Smooth muscle cell (in vitro differentiated cells): ENCODE measurements at regions not wholly inside any gene's neighbourhood (a gene's known extent, or its start where the extent isn't known, plus 50 kb on each side); places are given as distances from the start of the nearest gene placed in this dataset.

ENCODE experiments used
- DNase-seq: peaks from one replicate; lab custom pipeline; 2025; ENCODE audit not compliant: unreplicated experiment; lab: John Stamatoyannopoulos, UW
- H2AFZ ChIP-seq: fragments of 200-600 bp; sonication (generic); 2 replicates; pipeline ENCODE4 v1.6.0; 2016; ENCODE audit warnings: antibody characterized with exemption, low read depth, mild to moderate bottlenecking
- H3F3A ChIP-seq: fragments of 200-600 bp; sonication (generic); 2 replicates; pipeline ENCODE4 v1.6.0; 2017; ENCODE audit warnings: antibody characterized with exemption, low read depth
- H3K27ac ChIP-seq: fragments of 200-600 bp; sonication (generic); 2 replicates; pipeline ENCODE4 v1.5.1; 2016; ENCODE audit warnings: low read depth, mild to moderate bottlenecking
- H3K27me3 ChIP-seq: fragments of 200-600 bp; sonication (generic); 2 replicates; pipeline ENCODE4 v1.6.1; 2016; ENCODE audit warnings: low read depth, mild to moderate bottlenecking
- H3K36me3 ChIP-seq: fragments of 200-600 bp; sonication (generic); 2 replicates; pipeline ENCODE4 v1.5.1; 2016; ENCODE audit warnings: low read depth
- H3K4me1 ChIP-seq: fragments of 200-600 bp; sonication (generic); 2 replicates; pipeline ENCODE4 v1.5.1; 2016; ENCODE audit warnings: low read depth
- H3K4me2 ChIP-seq: fragments of 200-600 bp; sonication (generic); 2 replicates; pipeline ENCODE4 v1.6.0; 2016; ENCODE audit warnings: mild to moderate bottlenecking
- H3K4me3 ChIP-seq: fragments of 200-600 bp; sonication (generic); 2 replicates; pipeline ENCODE4 v1.5.1; 2016; ENCODE audit warnings: mild to moderate bottlenecking
- H3K79me2 ChIP-seq: fragments of 200-600 bp; sonication (generic); 2 replicates; pipeline ENCODE4 v1.6.0; 2016; ENCODE audit warnings: low read depth, mild to moderate bottlenecking
- H3K9ac ChIP-seq: fragments of 200-600 bp; sonication (generic); 2 replicates; pipeline ENCODE4 v1.6.0; 2016; ENCODE audit warnings: low read depth
- H3K9me3 ChIP-seq: fragments of 200-600 bp; sonication (generic); replicated peaks from 2 replicates; pipeline ENCODE4 v1.5.1; 2016; ENCODE audit warnings: low read depth
- H4K20me1 ChIP-seq: fragments of 200-600 bp; sonication (generic); 2 replicates; pipeline ENCODE4 v1.6.0; 2016; ENCODE audit warnings: low read depth
- WGBS: methylation state at CpG from one replicate; pipeline ENCODE4 v1.1.7; 2016; ENCODE audit warnings: low lambda C conversion rate; 5-methylcytosine and 5-hydroxymethylcytosine counted together
- TF ChIP-seq, protein P1 (sequence below): fragments of 200-600 bp; sonication (generic); IDR thresholded peaks from 2 replicates; pipeline ENCODE4 v1.5.1; 2017; ENCODE audit warnings: borderline replicate concordance, mild to moderate bottlenecking, antibody characterized with exemption; ENCODE audit not compliant: insufficient read depth, poor library complexity, severe bottlenecking

DNA sequence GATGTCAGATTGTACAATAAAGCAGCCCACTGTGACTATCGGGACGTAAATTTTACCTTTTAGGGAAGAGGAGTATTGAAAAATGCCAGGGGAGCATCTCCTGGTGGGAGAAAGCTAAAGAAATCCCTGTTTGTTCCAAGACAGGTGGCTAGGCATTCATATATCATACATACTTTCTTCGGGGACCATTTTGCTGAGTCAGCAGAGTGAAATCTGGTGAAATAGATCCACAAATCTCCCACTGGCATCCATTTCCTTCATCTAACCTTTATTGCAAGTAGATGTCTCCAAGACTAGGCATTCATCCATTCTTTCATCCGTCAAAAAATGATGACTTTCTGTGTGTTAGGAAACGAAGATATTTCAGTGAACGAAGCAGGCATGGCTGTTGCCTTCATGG lies 107.1 kb downstream of the BMP4 start:
- WGBS: 97% methylated on average over 6 of the region's 6 CpGs
- H3K27me3 ChIP-seq: no peaks in the 10 kb centered on the region
- no peak overlapping the region for H2AFZ ChIP-seq
- H3K4me3 ChIP-seq: no peak overlapping the region
- H3K9me3 ChIP-seq: no peaks in the 10 kb centered on the region
- no peak overlapping the region for H3K9ac ChIP-seq
- no peak overlapping the region for H3K27ac ChIP-seq
- H3K4me1 ChIP-seq: peaks cover 6% of the 10 kb centered on the region
- no peaks in the 10 kb centered on the region for H4K20me1 ChIP-seq
- TF ChIP-seq, protein P1, sequence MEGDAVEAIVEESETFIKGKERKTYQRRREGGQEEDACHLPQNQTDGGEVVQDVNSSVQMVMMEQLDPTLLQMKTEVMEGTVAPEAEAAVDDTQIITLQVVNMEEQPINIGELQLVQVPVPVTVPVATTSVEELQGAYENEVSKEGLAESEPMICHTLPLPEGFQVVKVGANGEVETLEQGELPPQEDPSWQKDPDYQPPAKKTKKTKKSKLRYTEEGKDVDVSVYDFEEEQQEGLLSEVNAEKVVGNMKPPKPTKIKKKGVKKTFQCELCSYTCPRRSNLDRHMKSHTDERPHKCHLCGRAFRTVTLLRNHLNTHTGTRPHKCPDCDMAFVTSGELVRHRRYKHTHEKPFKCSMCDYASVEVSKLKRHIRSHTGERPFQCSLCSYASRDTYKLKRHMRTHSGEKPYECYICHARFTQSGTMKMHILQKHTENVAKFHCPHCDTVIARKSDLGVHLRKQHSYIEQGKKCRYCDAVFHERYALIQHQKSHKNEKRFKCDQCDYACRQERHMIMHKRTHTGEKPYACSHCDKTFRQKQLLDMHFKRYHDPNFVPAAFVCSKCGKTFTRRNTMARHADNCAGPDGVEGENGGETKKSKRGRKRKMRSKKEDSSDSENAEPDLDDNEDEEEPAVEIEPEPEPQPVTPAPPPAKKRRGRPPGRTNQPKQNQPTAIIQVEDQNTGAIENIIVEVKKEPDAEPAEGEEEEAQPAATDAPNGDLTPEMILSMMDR: no peak
- H3K36me3 ChIP-seq: no peaks in the 10 kb centered on the region
- DNase-seq: no peak
- no peaks in the 10 kb centered on the region for H3K79me2 ChIP-seq
- H3F3A ChIP-seq: no peaks in the 10 kb centered on the region
- H3K4me2 ChIP-seq: no peak overlapping the region

DNA sequence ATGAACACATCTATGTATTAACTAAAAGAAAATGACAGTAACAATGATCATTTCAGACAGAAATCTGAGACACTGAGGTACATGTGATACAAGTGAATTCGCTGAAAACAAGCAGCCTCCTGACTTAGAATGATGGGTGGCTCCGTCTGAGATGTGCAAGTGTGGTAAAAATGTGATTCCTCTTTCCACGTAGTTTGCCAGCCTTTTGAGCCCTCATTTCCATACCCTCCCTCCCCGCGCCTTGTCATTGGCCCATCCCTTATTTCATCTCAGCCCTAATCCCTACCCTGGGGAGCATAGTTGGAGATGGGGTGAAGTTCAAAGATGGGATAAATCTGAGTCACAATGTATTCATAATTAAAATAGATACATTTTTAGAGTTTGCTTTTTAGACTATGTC lies 107.8 kb downstream of the BMP4 start:
- H3K9me3 ChIP-seq: no peaks in the 10 kb centered on the region
- no peak overlapping the region for H3K27ac ChIP-seq
- no peak overlapping the region for H3K4me2 ChIP-seq
- no peak overlapping the region for H3K4me3 ChIP-seq
- H2AFZ ChIP-seq: no peak overlapping the region
- no peaks in the 10 kb centered on the region for H3K79me2 ChIP-seq
- DNase-seq: no peak
- H3F3A ChIP-seq: no peaks in the 10 kb centered on the region
- H4K20me1 ChIP-seq: no peaks in the 10 kb centered on the region
- TF ChIP-seq, protein P1: no peak
- H3K9ac ChIP-seq: no peak overlapping the region
- H3K36me3 ChIP-seq: no peaks in the 10 kb centered on the region
- peaks cover 6% of the 10 kb centered on the region for H3K4me1 ChIP-seq
- no peaks in the 10 kb centered on the region for H3K27me3 ChIP-seq
- WGBS: 94% methylated on average over 5 of the region's 5 CpGs

DNA sequence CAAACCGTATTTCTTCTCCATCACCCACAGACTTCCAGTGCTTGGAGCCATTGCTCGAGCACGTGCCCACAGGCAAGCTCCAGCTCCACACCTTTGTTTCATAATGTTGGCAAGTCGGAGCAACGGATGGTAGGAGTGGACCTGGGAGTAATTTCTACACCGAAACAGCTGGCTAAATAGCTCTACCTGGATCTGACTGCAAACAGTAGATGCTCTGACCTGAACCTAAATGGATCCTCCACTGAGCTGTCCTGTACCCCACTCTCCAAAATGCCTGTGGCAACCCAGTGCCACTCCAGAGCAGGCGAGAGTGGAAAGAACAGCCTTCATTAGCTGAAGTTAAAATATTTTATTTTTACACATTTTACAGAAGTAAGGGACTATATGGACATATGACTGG lies 108.7 kb downstream of the BMP4 start:
- H3K4me1 ChIP-seq: peaks cover 6% of the 10 kb centered on the region

DNA sequence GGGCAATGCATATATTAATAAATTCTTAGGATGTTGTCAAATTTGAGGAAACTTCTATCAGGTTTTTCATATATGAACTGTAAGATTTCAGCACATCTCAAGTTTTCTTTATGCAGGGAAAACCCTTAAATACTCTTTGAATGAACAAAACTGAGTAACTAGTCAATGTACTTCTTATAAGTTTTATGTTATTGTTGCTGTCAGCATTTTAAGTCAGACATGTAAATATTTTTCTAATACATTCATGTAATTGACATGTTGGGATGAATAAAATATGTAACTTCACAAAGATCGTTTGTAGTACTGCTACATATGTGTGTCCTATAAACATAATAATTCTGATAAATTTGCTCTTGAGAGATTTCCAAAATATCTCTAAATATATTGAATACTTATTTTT lies 109.6 kb downstream of the BMP4 start:
- Histone ChIP-seq H3K36me3 (no peaks in the 10 kb centered on the region), H2AFZ (no peak overlapping the region), H3K79me2 (no peaks in the 10 kb centered on the region), H4K20me1 (no peaks in the 10 kb centered on the region), H3K4me2 (no peak overlapping the region), H3K4me1 (peaks cover 6% of the 10 kb centered on the region), H3K27me3 (no peaks in the 10 kb centered on the region), H3K27ac (no peak overlapping the region), H3F3A (no peaks in the 10 kb centered on the region), H3K9ac (no peak overlapping the region), H3K4me3 (no peak overlapping the region), H3K9me3 (no peaks in the 10 kb centered on the region)
- TF ChIP-seq, protein P1: no peak
- WGBS: 93% methylated on average over 1 of the region's 1 CpG
- DNase-seq: no peak

More for the DNA sequence above, 108.7 kb downstream of the BMP4 start:
- Histone ChIP-seq H3K4me3 (no peak overlapping the region), H2AFZ (no peak overlapping the region), H3K27ac (no peak overlapping the region), H3K36me3 (no peaks in the 10 kb centered on the region), H4K20me1 (no peaks in the 10 kb centered on the region), H3K9ac (no peak overlapping the region), H3F3A (no peaks in the 10 kb centered on the region), H3K79me2 (no peaks in the 10 kb centered on the region), H3K9me3 (no peaks in the 10 kb centered on the region), H3K27me3 (no peaks in the 10 kb centered on the region), H3K4me2 (no peak overlapping the region)
- DNase-seq: no peak
- WGBS: 94% methylated on average over 7 of the region's 7 CpGs
- TF ChIP-seq, protein P1: no peak
